Lower leg skin (tissue), 4 donors: ENCODE measurements at regions not wholly inside any gene's neighbourhood (a gene's known extent, or its start where the extent isn't known, plus 50 kb on each side); places are given as distances from the start of the nearest gene placed in this dataset.

ENCODE experiments used
- DNase-seq, 2 donors: peaks; one replicate each; pipeline ENCODE4 v3.0.0-alpha.2; 2019; ENCODE audit warnings: low spot score in 2 of 2
- H3K4me3 ChIP-seq: fragments of 200-600 bp; sonication (generic); 2 replicates; pipeline ENCODE4 v1.5.1; 2017; ENCODE audit warnings: mild to moderate bottlenecking, low read depth; ENCODE audit not compliant: poor library complexity, severe bottlenecking
- POLR2A ChIP-seq, 2 donors: fragments of 450-650 bp; IDR thresholded peaks; one replicate each; pipeline ENCODE4 v1.6.1; 2016 to 2017; ENCODE audit warnings: antibody characterized with exemption in 2 of 2, mild to moderate bottlenecking in 1 of 2, moderate library complexity in 1 of 2
- WGBS, 2 donors: methylation state at CpG; one replicate each; pipeline ENCODE4 v1.1.5; 2018; 5-methylcytosine and 5-hydroxymethylcytosine counted together
- intact Hi-C: fragments of 100-400 bp; cut with DNase I; formaldehyde crosslinking; loops from one replicate; pipeline ENCODE4 v1.15.0; 2023; ENCODE audit warnings: low total_unique reads
- TF ChIP-seq, protein P1 (sequence below), 3 donors: fragments of 450-650 bp; IDR thresholded peaks; one replicate each; pipeline ENCODE4 v1.5.1; 2016; ENCODE audit warnings: antibody characterized with exemption in 3 of 3, mild to moderate bottlenecking in 3 of 3, moderate library complexity in 2 of 3

DNA sequence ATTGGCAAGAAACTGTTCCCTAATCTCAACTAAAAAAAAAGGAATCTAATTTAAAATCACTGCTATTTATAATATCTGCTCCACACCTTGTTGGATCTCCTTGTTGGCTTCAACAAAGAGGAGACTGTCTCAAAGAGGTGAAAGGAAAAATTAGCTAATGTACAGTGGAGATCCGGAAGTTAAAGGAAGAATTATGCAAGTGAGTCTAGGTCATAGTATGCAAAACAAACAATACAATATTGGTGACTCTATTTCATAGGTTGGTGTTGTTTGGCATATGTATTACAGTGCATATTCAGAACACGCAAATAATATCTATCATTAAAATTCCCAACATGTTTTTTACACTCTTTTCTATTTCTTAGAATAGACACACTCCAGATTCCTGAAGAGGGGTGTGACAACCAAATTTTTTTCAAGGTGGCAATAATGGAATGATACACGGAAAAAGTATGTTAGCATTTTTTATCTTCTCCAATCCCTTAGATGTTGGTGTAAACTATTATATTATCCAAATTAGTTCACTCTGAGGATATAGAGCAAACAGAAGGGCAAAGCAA, 685.3 kb downstream of the KCNA4 start:
- WGBS, 2 donors = 64 to 67% methylated on average over 3 of the region's 3 CpGs
- intact Hi-C loops = no loop called here
- DNase-seq = no peak
- H3K4me3 ChIP-seq = no peak overlapping the region
- no peak for TF ChIP-seq POLR2A (IDR thresholded peaks at IDR 0.05)
- TF ChIP-seq, protein P1, sequence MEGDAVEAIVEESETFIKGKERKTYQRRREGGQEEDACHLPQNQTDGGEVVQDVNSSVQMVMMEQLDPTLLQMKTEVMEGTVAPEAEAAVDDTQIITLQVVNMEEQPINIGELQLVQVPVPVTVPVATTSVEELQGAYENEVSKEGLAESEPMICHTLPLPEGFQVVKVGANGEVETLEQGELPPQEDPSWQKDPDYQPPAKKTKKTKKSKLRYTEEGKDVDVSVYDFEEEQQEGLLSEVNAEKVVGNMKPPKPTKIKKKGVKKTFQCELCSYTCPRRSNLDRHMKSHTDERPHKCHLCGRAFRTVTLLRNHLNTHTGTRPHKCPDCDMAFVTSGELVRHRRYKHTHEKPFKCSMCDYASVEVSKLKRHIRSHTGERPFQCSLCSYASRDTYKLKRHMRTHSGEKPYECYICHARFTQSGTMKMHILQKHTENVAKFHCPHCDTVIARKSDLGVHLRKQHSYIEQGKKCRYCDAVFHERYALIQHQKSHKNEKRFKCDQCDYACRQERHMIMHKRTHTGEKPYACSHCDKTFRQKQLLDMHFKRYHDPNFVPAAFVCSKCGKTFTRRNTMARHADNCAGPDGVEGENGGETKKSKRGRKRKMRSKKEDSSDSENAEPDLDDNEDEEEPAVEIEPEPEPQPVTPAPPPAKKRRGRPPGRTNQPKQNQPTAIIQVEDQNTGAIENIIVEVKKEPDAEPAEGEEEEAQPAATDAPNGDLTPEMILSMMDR (IDR thresholded peaks at IDR 0.05) = no peak

DNA sequence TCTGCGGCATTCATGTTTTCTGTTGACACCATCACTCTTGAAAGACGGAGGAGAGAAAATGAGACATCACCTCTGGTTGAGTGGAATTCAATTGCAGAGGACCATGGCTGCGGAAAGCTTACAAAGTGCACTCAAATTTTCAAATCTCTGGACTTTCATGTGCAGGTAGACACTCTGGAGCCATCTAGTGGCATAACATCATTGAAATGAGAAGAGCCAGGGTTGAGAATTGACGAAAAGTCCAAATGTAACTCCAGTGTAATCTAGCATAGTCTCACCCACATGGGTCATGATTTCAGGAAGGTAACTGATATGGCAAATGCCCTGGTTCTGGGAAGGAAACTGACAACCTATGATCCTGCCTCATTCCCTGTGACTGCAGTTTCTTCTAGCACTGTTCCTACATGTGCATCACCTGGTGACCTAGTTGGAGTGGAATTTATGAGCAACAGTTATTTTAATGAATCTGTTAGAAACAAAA, 687.8 kb downstream of the KCNA4 start:
- 38 to 43% methylated on average over 4 of the region's 4 CpGs for WGBS, 2 donors
- no peak overlapping the region for H3K4me3 ChIP-seq
- no peak for DNase-seq
- TF ChIP-seq, protein P1 (IDR thresholded peaks at IDR 0.05) = no peak
- no peak for TF ChIP-seq POLR2A (IDR thresholded peaks at IDR 0.05)
- intact Hi-C loops = no loop called here

DNA sequence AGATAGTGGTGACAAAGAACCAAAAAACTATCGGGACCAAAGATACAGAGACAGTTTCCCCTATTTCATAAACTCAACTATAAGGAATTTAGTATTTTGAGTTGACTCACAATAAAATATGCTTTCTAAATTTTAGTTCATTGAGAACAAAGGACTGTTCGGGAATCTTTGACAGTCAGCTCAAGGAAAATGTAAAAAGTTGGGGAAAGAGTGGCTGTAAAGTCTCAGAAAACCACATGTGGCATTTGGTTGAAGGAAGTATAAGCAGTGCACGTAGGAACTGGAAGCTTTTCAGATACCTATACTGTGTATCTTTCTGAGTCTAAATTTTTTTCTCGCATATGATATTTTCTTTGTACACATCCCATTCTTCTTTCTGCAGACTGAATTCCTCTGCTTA, 688.9 kb downstream of the KCNA4 start:
- DNase-seq = no peak
- 77 to 82% methylated on average over 4 of the region's 4 CpGs for WGBS, 2 donors
- H3K4me3 ChIP-seq = no peak overlapping the region
- TF ChIP-seq, protein P1 (IDR thresholded peaks at IDR 0.05) = no peak
- TF ChIP-seq POLR2A (IDR thresholded peaks at IDR 0.05) = no peak
- intact Hi-C loops = no loop called here

DNA sequence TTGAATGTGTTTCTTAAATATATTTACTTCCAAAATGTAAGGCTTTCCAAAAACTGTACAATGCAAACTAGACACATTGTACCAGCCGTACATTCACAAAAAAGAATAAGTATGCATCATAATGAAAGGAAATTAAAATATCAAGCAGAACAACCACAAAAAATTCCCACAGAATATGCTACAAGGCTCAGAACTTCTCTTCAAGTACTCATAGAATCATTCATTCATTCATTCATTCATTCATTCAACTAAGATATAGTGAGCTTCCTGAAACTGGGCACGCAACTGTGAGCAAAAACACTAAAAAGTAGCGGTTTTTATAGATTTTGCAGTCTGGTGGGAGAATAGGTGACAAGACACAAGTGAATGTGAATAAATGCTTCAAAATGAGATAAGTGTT, 690.1 kb downstream of the KCNA4 start:
- H3K4me3 ChIP-seq = no peak overlapping the region
- no peak for DNase-seq
- WGBS, 2 donors = 92 to 93% methylated on average over 3 of the region's 3 CpGs
- intact Hi-C loops = no loop called here
- no peak for TF ChIP-seq POLR2A (IDR thresholded peaks at IDR 0.05)
- TF ChIP-seq, protein P1 (IDR thresholded peaks at IDR 0.05) = no peak

DNA sequence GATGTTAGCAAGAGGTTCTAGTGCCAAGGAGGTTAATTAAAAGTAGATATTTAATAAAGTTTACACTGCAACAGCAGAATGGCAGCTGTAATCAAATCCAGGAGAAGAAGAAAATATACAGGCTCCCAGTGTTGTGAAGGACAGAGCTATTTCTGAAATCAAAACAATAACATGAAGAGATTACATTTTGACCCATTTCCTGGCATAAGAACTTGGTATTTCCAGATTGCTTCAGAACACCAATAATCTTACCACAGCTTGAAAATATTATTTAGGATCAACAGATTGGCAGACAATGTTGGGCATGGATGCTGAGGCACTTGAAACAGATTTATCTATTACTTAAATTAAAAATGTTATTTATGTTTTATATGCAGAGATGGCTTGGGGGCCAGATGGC, 692.5 kb downstream of the KCNA4 start:
- intact Hi-C loops = no loop called here
- no peak for TF ChIP-seq POLR2A (IDR thresholded peaks at IDR 0.05)
- TF ChIP-seq, protein P1 (IDR thresholded peaks at IDR 0.05) = no peak
- H3K4me3 ChIP-seq = no peak overlapping the region
- no peak for DNase-seq
